ACC112 (cell line): ENCODE measurements at regions not wholly inside any gene's neighbourhood (a gene's known extent, or its start where the extent isn't known, plus 50 kb on each side); places are given as distances from the start of the nearest gene placed in this dataset.

Experiments
- H2AFZ ChIP-seq: fragments of 200-600 bp; sonication (generic); one replicate; pipeline ENCODE4 v1.6.0; 2017; ENCODE audit warnings: antibody characterized with exemption, low read length; ENCODE audit not compliant: unreplicated experiment
- H3K27ac ChIP-seq: fragments of 200-600 bp; sonication (generic); 2 replicates; pipeline ENCODE4 v1.5.1; 2014; ENCODE audit warnings: low read depth, mild to moderate bottlenecking, antibody characterized with exemption, low read length, moderate library complexity
- H3K27me3 ChIP-seq: fragments of 200-600 bp; sonication (generic); 2 replicates; pipeline ENCODE4 v1.6.1; 2014; ENCODE audit warnings: mild to moderate bottlenecking, antibody characterized with exemption, low read length, moderate library complexity, mixed read lengths; ENCODE audit not compliant: insufficient read depth
- H3K36me3 ChIP-seq: fragments of 200-600 bp; sonication (generic); 2 replicates; pipeline ENCODE4 v1.6.1; 2016; ENCODE audit warnings: mild to moderate bottlenecking, antibody characterized with exemption, low read length, moderate library complexity, mixed read lengths; ENCODE audit not compliant: insufficient read depth
- H3K4me1 ChIP-seq: fragments of 200-600 bp; sonication (generic); one replicate; pipeline ENCODE4 v1.6.1; 2016; ENCODE audit warnings: low read length, mixed read lengths; ENCODE audit not compliant: insufficient read depth, unreplicated experiment, control insufficient read depth
- H3K4me3 ChIP-seq: fragments of 200-600 bp; sonication (generic); 2 replicates; pipeline ENCODE4 v1.5.1; 2014; ENCODE audit warnings: mild to moderate bottlenecking, low read depth, low read length
- H3K79me2 ChIP-seq: fragments of 200-600 bp; sonication (generic); one replicate; pipeline ENCODE4 v1.6.0; 2016; ENCODE audit warnings: low read length; ENCODE audit not compliant: control insufficient read depth, unreplicated experiment, insufficient read depth

DNA sequence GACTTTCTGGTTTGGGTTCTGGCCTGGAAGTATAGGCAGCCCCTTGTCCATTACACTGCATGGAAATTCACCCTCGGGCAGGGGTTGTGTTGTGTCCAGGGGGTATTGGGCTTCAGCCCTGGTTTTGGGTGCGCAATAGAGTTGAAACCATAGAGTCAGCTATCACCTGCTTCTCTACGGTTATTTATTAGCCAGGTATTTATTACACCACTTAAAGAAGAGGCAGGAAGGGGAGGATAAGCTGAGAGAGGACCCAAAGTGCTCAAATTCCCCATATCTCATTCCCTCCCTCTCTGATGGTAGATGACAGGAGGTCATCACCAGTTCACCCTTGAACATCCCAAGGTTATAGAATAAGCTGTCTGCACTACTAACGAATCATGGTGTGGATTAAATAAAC lies 133.4 kb downstream of the HRH4 start:
- Histone ChIP-seq H3K27me3 (peaks cover 34% of the 10 kb centered on the region), H3K36me3 (no peaks in the 10 kb centered on the region), H3K4me1 (no peaks in the 10 kb centered on the region), H3K27ac (no peak overlapping the region), H3K4me3 (no peak overlapping the region), H3K79me2 (no peaks in the 10 kb centered on the region), H2AFZ (no peak overlapping the region)

DNA sequence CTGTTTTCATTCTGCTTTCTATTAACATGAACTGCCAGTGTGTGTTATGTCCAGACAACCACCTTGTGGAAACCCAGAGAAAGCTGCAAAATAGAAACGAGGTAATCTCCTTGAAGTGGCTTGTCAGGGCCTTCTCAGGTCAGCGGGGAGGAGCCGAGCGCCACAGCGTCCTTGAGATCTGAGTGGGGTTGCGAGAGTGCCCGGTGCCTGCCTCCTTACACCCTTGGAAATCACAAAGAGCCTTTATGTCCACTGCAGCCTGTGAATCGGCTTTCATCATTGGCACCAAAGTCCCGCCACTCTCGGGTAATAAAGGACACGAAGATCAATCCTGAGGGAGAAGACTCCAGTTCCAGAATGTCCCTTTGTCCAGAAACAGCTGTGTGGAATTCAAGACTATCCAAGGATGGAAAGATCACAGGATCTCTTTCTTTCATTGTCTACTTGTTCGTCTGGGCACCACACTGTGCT lies 135.2 kb downstream of the HRH4 start:
- no peaks in the 10 kb centered on the region for H3K4me1 ChIP-seq
- H2AFZ ChIP-seq, result no peak overlapping the region
- H3K4me3 ChIP-seq, result no peak overlapping the region
- H3K79me2 ChIP-seq, result no peaks in the 10 kb centered on the region
- H3K27ac ChIP-seq, result no peak overlapping the region
- H3K27me3 ChIP-seq, result peaks cover 42% of the 10 kb centered on the region
- no peaks in the 10 kb centered on the region for H3K36me3 ChIP-seq

DNA sequence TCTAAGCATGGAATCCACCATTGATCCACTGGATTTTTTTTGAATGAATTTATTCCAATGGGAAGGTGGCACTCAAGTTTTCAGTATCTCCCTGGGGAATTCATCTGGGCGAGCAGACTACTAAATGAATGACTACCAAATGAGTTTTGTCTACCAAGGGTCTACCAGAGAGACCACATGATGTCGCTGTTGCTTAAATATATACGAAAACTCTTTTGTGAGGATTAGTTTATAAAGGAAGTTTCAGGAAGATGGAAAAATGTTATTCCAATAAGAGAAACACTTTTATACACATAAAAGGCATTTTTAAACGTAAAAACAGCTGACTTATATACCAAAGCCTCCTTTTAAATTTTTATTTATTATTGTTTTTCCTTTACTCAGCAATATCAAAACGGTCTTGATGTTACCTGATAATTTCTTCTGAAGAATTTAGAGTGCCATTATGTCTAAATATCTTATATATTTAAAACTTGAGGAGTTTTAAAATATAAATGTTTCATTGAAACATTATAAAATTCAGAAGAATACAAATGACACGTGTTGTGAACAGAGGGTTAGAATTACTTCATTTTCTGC lies 139.7 kb downstream of the HRH4 start:
- Histone ChIP-seq H3K27ac (no peak overlapping the region), H3K27me3 (peaks cover 36% of the 10 kb centered on the region), H3K4me1 (no peaks in the 10 kb centered on the region), H3K4me3 (no peak overlapping the region), H2AFZ (no peak overlapping the region), H3K79me2 (no peaks in the 10 kb centered on the region), H3K36me3 (no peaks in the 10 kb centered on the region)

DNA sequence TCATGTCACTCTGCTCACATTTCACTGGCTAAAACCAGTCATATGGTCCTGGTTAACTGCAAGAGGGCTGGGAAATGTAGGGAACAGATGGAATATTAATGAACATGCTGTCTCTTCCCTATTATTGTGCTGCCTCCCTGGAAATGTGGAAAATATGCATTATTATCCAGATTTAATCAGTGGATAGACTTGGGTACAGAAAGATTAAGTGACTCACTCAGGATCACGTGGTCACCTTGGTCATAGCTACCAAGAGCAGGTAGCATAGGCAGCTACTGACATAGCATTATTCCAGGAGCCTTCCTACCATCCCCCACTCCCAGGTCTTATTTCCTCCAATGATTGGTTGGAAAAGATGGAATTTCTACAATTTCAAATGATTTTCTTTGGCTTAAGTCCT lies 141.1 kb downstream of the HRH4 start:
- Histone ChIP-seq H3K27ac (no peak overlapping the region), H2AFZ (no peak overlapping the region), H3K27me3 (peaks cover 42% of the 10 kb centered on the region), H3K4me3 (no peak overlapping the region), H3K4me1 (no peaks in the 10 kb centered on the region), H3K79me2 (no peaks in the 10 kb centered on the region), H3K36me3 (no peaks in the 10 kb centered on the region)

DNA sequence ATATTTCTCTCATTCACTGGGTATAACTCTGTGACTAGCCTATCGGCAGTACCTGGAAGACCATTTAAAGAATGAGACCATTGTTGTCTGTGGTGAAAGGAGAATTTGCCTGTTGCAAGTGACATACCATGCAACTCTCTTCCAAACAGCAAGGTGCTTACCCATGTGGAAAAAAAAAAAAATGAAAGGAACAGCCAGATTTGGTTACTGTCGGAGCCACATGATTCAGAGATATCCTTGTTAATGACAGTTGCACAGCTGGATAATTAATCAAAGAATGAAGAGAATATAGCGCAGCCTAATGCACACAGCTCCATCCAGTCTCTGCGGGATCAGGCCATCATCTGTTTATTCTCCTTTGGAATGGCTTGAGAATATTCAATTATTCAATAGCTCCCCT lies 141.8 kb downstream of the HRH4 start:
- H2AFZ ChIP-seq, result no peak overlapping the region
- no peaks in the 10 kb centered on the region for H3K4me1 ChIP-seq
- H3K79me2 ChIP-seq, result no peaks in the 10 kb centered on the region
- H3K27me3 ChIP-seq, result peaks cover 42% of the 10 kb centered on the region
- no peak overlapping the region for H3K27ac ChIP-seq
- H3K4me3 ChIP-seq, result no peak overlapping the region
- H3K36me3 ChIP-seq, result no peaks in the 10 kb centered on the region

DNA sequence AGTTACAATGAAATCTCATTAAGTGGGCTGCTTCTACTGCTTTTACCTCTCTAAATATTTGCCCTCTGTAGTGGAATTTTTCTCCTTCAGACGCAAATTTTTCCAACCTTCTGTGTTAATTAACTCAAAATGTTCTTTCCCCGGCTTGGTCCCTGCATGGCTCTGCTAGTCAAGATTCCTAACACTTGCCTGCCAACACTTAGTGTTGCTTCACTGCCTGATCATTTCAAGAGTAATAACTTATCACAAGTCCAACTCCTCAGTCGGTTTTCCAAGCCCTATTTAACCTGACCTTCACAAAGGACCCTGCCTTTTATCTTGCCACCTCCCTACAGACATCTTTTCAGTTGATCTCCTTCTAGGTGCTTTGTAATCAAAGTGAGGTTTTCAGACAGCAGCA lies 142.7 kb downstream of the HRH4 start:
- no peaks in the 10 kb centered on the region for H3K79me2 ChIP-seq

DNA sequence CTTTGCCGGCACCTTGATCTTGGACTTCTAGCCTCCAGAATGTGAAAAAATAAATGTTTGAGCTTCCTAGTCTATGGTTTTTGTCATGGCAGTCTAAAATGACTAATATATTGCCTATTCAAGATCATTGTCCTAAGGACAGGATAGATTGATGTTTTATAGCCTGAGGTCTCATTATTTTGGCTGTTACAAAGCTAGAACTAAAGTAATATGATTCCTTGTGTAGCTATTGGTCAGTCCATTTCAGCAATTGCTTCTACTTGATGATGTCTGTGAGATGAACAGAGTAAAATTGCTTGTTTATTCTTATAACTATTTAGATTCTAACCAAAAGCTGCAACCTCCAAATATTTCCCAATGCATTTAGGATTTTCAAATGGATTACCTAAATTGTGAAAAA lies 145.0 kb downstream of the HRH4 start:
- H3K4me1 ChIP-seq, result no peaks in the 10 kb centered on the region
- H2AFZ ChIP-seq, result no peak overlapping the region
- H3K4me3 ChIP-seq, result no peak overlapping the region
- H3K79me2 ChIP-seq, result no peaks in the 10 kb centered on the region
- H3K36me3 ChIP-seq, result no peaks in the 10 kb centered on the region
- H3K27ac ChIP-seq, result no peak overlapping the region
- H3K27me3 ChIP-seq, result peaks cover 34% of the 10 kb centered on the region

More for the DNA sequence above, 142.7 kb downstream of the HRH4 start:
- peaks cover 43% of the 10 kb centered on the region for H3K27me3 ChIP-seq
- no peak overlapping the region for H3K27ac ChIP-seq
- H3K36me3 ChIP-seq, result no peaks in the 10 kb centered on the region
- H3K4me3 ChIP-seq, result no peak overlapping the region
- no peaks in the 10 kb centered on the region for H3K4me1 ChIP-seq
- no peak overlapping the region for H2AFZ ChIP-seq

DNA sequence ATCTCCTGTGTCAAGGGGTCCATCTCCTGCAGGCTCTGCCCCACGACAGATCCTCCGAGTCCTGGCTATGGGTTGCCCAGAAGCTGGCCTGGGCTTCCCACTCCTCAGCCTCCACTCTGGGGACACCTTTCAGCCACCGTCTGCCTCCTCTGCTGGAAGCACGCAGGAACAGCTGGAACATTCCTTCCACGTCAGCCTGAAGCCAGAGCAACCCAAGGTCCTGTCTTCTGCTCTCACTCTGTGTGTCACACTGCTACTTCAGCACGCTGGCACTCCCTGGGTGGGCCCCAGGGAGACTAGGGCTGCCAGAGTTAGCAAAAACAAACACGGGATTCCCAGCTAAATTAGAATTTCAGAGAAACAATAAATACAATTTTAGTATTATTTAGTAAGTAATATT lies 148.8 kb downstream of the HRH4 start:
- peaks cover 49% of the 10 kb centered on the region for H3K27me3 ChIP-seq
- no peaks in the 10 kb centered on the region for H3K4me1 ChIP-seq
- no peak overlapping the region for H3K27ac ChIP-seq
- no peak overlapping the region for H3K4me3 ChIP-seq
- H2AFZ ChIP-seq, result no peak overlapping the region
- no peaks in the 10 kb centered on the region for H3K36me3 ChIP-seq
- H3K79me2 ChIP-seq, result no peaks in the 10 kb centered on the region

DNA sequence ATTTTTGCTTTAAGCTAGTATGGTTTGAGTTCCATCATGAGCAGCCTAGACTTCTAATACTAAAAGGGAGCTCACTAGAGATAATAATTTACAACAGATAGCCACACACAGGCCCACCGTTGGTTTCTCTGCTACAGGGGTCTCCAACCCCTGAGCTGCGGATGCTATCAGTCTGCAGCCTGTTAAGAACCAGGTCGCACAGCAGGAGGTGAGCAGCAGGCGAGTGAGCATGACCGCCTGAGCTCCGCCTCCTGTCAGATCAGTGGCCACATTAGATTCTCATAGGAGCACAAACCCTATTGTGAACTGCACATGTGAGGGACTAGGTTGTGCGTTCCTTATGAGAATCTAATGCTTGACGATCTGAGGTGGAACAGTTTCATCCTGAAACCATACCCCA lies 150.6 kb downstream of the HRH4 start:
- Histone ChIP-seq H3K4me1 (no peaks in the 10 kb centered on the region), H2AFZ (no peak overlapping the region), H3K79me2 (no peaks in the 10 kb centered on the region), H3K27me3 (peaks cover 38% of the 10 kb centered on the region), H3K4me3 (no peak overlapping the region), H3K36me3 (no peaks in the 10 kb centered on the region), H3K27ac (no peak overlapping the region)

DNA sequence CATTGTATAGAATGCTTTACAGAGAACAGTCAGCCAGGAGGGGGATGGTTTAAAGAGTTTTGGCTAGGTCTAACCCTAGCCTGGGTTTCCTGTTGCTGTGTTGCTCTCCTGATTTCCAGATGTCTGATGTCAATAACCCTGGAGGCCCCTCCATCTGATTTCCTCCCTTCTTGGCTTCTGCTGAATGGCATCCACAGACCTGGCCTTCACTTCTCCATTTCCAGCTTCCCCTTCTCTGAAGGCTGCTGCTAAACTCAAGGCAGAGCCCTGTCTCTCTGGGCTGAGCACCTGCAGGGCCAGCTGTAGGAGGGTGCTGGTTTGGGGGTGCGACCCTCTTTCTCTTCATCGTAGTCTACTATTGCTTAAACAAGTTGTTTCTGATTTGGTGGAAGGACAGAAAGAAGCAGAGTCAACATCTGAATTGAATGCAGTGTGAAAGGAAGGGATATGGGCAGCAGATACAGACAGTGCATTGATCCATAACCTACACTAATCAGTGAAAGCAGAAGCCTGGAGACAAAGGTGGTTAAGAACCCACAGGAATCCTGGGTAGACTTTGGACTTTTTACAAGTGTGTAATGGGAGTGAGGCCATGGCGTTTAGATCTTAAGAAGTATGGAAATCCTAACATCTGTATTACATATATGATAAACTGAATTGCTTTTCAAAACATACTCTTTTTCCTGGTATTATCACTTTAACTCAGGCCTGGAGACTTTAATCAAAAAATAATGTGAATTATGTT lies 153.6 kb downstream of the HRH4 start:
- no peak overlapping the region for H3K27ac ChIP-seq

DNA sequence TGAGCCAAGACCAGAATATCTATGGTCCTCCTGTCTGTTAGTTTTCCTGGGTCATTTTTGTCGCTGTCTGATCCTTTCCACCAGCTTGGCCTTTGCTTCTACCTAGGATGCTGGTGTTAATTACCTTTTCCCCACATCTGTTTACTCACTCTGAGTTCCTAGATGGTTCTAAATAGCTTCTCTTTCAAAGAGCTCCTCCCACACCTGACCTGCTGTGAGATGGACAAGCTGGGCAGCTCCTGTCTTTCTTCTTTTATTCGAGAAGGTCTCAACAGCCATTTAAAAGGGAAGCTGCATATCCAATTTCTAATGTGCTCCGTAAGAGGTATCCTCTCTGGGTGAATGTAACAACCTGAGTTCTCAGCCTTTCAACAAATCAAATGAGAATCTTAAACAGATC lies 156.2 kb downstream of the HRH4 start:
- Histone ChIP-seq H3K27ac (no peak overlapping the region), H3K4me3 (no peak overlapping the region), H3K4me1 (no peaks in the 10 kb centered on the region), H2AFZ (no peak overlapping the region), H3K36me3 (no peaks in the 10 kb centered on the region), H3K27me3 (peaks cover 9% of the 10 kb centered on the region), H3K79me2 (no peaks in the 10 kb centered on the region)

More for the DNA sequence above, 153.6 kb downstream of the HRH4 start:
- H2AFZ ChIP-seq, result no peak overlapping the region
- peaks cover 18% of the 10 kb centered on the region for H3K27me3 ChIP-seq
- no peaks in the 10 kb centered on the region for H3K79me2 ChIP-seq
- H3K4me1 ChIP-seq, result no peaks in the 10 kb centered on the region
- no peak overlapping the region for H3K4me3 ChIP-seq
- no peaks in the 10 kb centered on the region for H3K36me3 ChIP-seq
